OCI-LY7 (cell line): ENCODE measurements at regions not wholly inside any gene's neighbourhood (a gene's known extent, or its start where the extent isn't known, plus 50 kb on each side); places are given as distances from the start of the nearest gene placed in this dataset.
A peak's percentile ranks its signal among the peaks of the same experiment; 100 is the strongest.

Experiments used
- BruUV-seq: library from RNA; stranded (reverse); fragments of 400-500 nt; replicated peaks from 2 replicates; lab custom pipeline; 2021; lab: Mats Ljungman, UMichigan
- CTCF ChIA-PET: fragments of 300-600 bp; sonication (Branson Sonifier 250); formaldehyde crosslinking; loops from one replicate; lab custom pipeline; 2022; ENCODE audit warnings: antibody characterized with exemption; ENCODE audit not compliant: unreplicated experiment; lab: Charles Lee
- POLR2A ChIA-PET: fragments of 300-600 bp; sonication (Branson Sonifier 250); formaldehyde crosslinking; loops from one replicate; lab custom pipeline; 2022; ENCODE audit warnings: antibody characterized with exemption; lab: Charles Lee
- DNase-seq: peaks from one replicate; pipeline ENCODE4 v3.0.0-alpha.2; 2015; ENCODE audit warnings: low spot score
- H2AFZ ChIP-seq: fragments of 200-600 bp; sonication (generic), shearing (Covaris generic); 2 replicates; pipeline ENCODE4 v1.6.1; 2014; ENCODE audit warnings: mild to moderate bottlenecking, antibody characterized with exemption, low read length, moderate library complexity
- H3K27ac ChIP-seq: fragments of 200-600 bp; sonication (generic); 2 replicates; pipeline ENCODE4 v1.5.1; 2014; ENCODE audit warnings: mixed run types, low read depth, mild to moderate bottlenecking, moderate library complexity, low read length, inconsistent platforms; ENCODE audit not compliant: poor library complexity, severe bottlenecking
- H3K36me3 ChIP-seq: fragments of 200-600 bp; sonication (generic); 2 replicates; pipeline ENCODE4 v1.6.1; 2014; ENCODE audit warnings: mild to moderate bottlenecking, antibody characterized with exemption, low read length, moderate library complexity, mixed read lengths; ENCODE audit not compliant: insufficient read depth
- H3K4me1 ChIP-seq: fragments of 200-600 bp; sonication (generic); 2 replicates; pipeline ENCODE4 v1.5.1; 2014; ENCODE audit warnings: mild to moderate bottlenecking, low read length; ENCODE audit not compliant: insufficient read depth, poor library complexity, severe bottlenecking
- H3K4me2 ChIP-seq: fragments of 200-600 bp; sonication (generic); 2 replicates; pipeline ENCODE4 v1.6.1; 2014; ENCODE audit warnings: mild to moderate bottlenecking, low read length
- H3K4me3 ChIP-seq: fragments of 200-600 bp; sonication (generic); 2 replicates; pipeline ENCODE4 v1.5.1; 2014; ENCODE audit warnings: mild to moderate bottlenecking, low read depth, low read length; ENCODE audit not compliant: poor library complexity, severe bottlenecking
- H3K79me2 ChIP-seq: fragments of 200-600 bp; sonication (generic); 2 replicates; pipeline ENCODE4 v1.6.1; 2016; ENCODE audit warnings: low read depth, mild to moderate bottlenecking, low read length, moderate library complexity, mixed read lengths; ENCODE audit not compliant: insufficient read depth
- H3K9me2 ChIP-seq: fragments of 200-600 bp; sonication (generic); 2 replicates; pipeline ENCODE4 v1.6.1; 2016; ENCODE audit warnings: mild to moderate bottlenecking, low read length, mixed read lengths; ENCODE audit not compliant: insufficient read depth
- H3K9me3 ChIP-seq: fragments of 200-600 bp; sonication (generic); 2 replicates; pipeline ENCODE4 v1.6.1; 2014; ENCODE audit warnings: mild to moderate bottlenecking, mixed run types, low read length, mixed read lengths
- H4K20me1 ChIP-seq: fragments of 200-600 bp; sonication (generic); 2 replicates; pipeline ENCODE4 v1.6.1; 2014; ENCODE audit warnings: mild to moderate bottlenecking, antibody characterized with exemption, low read length, moderate library complexity, mixed read lengths; ENCODE audit not compliant: insufficient read depth
- CTCF ChIP-seq: fragments of 200-600 bp; sonication (generic); conservative IDR thresholded peaks from 2 replicates; pipeline ENCODE4 v1.5.1; 2014; ENCODE audit warnings: mild to moderate bottlenecking, antibody characterized with exemption, low read length, moderate library complexity, mixed read lengths
- EZH2phosphoT487 ChIP-seq: fragments of 200-600 bp; sonication (generic); IDR thresholded peaks from 2 replicates; pipeline ENCODE4 v1.6.1; 2018; ENCODE audit warnings: low read depth, borderline replicate concordance, mild to moderate bottlenecking, mixed run types, antibody characterized with exemption, low read length, moderate library complexity, mixed read lengths
- intact Hi-C: fragments of 100-400 bp; cut with micrococcal nuclease; formaldehyde crosslinking; loops from one replicate; pipeline ENCODE4 v1.10.0; 2022; ENCODE audit not compliant: unreplicated experiment

- BruUV-seq = no TSS peak
- DNase-seq = peak; percentile 17
- TF ChIP-seq EZH2phosphoT487 (no peak), CTCF (no peak)
- CTCF ChIA-PET = no interaction called here
- no peaks in the 10 kb centered on the region for H3K9me3 ChIP-seq
- intact Hi-C loops = no loop called here
- H3K36me3 ChIP-seq = no peaks in the 10 kb centered on the region
- H3K4me2 ChIP-seq = no peak overlapping the region
- peaks cover 6% of the 10 kb centered on the region for H3K4me1 ChIP-seq
- H3K9me2 ChIP-seq = no peaks in the 10 kb centered on the region
- no peaks in the 10 kb centered on the region for H4K20me1 ChIP-seq
- POLR2A ChIA-PET = interaction anchor here (0.5 to 1.2 kb wide), 2 partner anchors 20 to 230 kb away, joined by 3 read pairs; no protein-coding TSS in a partner anchor
- H3K27ac ChIP-seq = no peak overlapping the region
- H2AFZ ChIP-seq = peak overlapping the region; percentile 37; the same call in 1 of the 2 replicates
- H3K79me2 ChIP-seq = no peaks in the 10 kb centered on the region
- H3K4me3 ChIP-seq = no peak overlapping the region
Measured at GRCh38 chr7:136174477-136175125, 197.4 kb upstream of the MTPN start.

- Histone ChIP-seq H3K36me3 (no peaks in the 10 kb centered on the region), H2AFZ (0 out of 2 replicates have a peak overlapping the region, but pooled peaks have one; percentile 37), H3K4me2 (no peak overlapping the region), H3K9me3 (no peaks in the 10 kb centered on the region), H3K4me1 (peaks cover 6% of the 10 kb centered on the region), H4K20me1 (no peaks in the 10 kb centered on the region), H3K27ac (no peak overlapping the region), H3K4me3 (no peak overlapping the region), H3K9me2 (no peaks in the 10 kb centered on the region), H3K79me2 (no peaks in the 10 kb centered on the region)
- BruUV-seq = no TSS peak
- POLR2A ChIA-PET = interaction anchor here (0.6 to 1.2 kb wide), 3 partner anchors 19 to 232 kb away, joined by 3 to 7 read pairs (median 3); no protein-coding TSS in a partner anchor
- no peak for DNase-seq
- no peak for TF ChIP-seq CTCF
- intact Hi-C loops = no loop called here
- CTCF ChIA-PET = no interaction called here
Measured at GRCh38 chr7:136173874-136174273, 196.7 kb upstream of the MTPN start.

GRCh38 chr7:136171233-136171632 lies 194.1 kb upstream of the MTPN start:
- Histone ChIP-seq H3K27ac (no peak overlapping the region), H3K79me2 (no peaks in the 10 kb centered on the region), H3K9me3 (no peaks in the 10 kb centered on the region), H3K4me1 (peaks cover 6% of the 10 kb centered on the region), H3K9me2 (no peaks in the 10 kb centered on the region), H3K4me3 (no peak overlapping the region), H3K4me2 (no peak overlapping the region), H4K20me1 (no peaks in the 10 kb centered on the region), H2AFZ (no peak overlapping the region), H3K36me3 (no peaks in the 10 kb centered on the region)
- CTCF ChIA-PET = no interaction called here
- intact Hi-C loops = no loop called here
- POLR2A ChIA-PET = interaction anchor here (0.5 to 1.0 kb wide), 3 partner anchors 8 to 1493 kb away, joined by 3 to 6 read pairs (median 3); no protein-coding TSS in a partner anchor
- DNase-seq = no peak
- no TSS peak for BruUV-seq
- no peak for TF ChIP-seq CTCF
- no peak for TF ChIP-seq EZH2phosphoT487
